MCF 10A (cell line): ENCODE measurements at regions not wholly inside any gene's neighbourhood (a gene's known extent, or its start where the extent isn't known, plus 50 kb on each side); places are given as distances from the start of the nearest gene placed in this dataset.

Source experiments
- BruUV-seq: library from RNA; stranded (reverse); fragments of 400-500 nt; replicated peaks from 2 replicates; lab custom pipeline; 2021; lab: Mats Ljungman, UMichigan
- CTCF ChIA-PET: fragments of 300-600 bp; sonication (Branson Sonifier 250); formaldehyde crosslinking; extraction: SDS; loops from one replicate; lab custom pipeline; 2021; ENCODE audit warnings: antibody characterized with exemption, inconsistent platforms; lab: Yijun Ruan, JAX
- POLR2A ChIA-PET: fragments of 300-600, 350-650 bp; sonication (Branson Sonifier 250); formaldehyde crosslinking; extraction: SDS; loops from one replicate; lab custom pipeline; 2020; ENCODE audit warnings: antibody characterized with exemption, inconsistent platforms; lab: Yijun Ruan, JAX
- DNase-seq: peaks from one replicate; pipeline ENCODE4 v3.0.0-alpha.2; 2018; ENCODE audit not compliant: unreplicated experiment
- H3K27ac Mint-ChIP-seq: one replicate; pipeline ENCODE4 v1.8.0; 2022; ENCODE audit warnings: mild to moderate bottlenecking, low read depth, mixed read lengths; ENCODE audit not compliant: unreplicated experiment
- H3K27me3 Mint-ChIP-seq: one replicate; pipeline ENCODE4 v1.8.0; 2022; ENCODE audit warnings: mixed read lengths; ENCODE audit not compliant: insufficient read depth, unreplicated experiment
- H3K36me3 Mint-ChIP-seq: one replicate; pipeline ENCODE4 v1.8.0; 2022; ENCODE audit warnings: mild to moderate bottlenecking, moderate library complexity, mixed read lengths; ENCODE audit not compliant: insufficient read depth, unreplicated experiment
- H3K4me1 Mint-ChIP-seq: one replicate; pipeline ENCODE4 v1.8.0; 2022; ENCODE audit warnings: mixed read lengths; ENCODE audit not compliant: insufficient read depth, unreplicated experiment
- H3K4me3 Mint-ChIP-seq: one replicate; pipeline ENCODE4 v1.8.0; 2022; ENCODE audit warnings: mild to moderate bottlenecking, moderate library complexity, mixed read lengths; ENCODE audit not compliant: unreplicated experiment
- H3K9me3 Mint-ChIP-seq: one replicate; pipeline ENCODE4 v1.8.0; 2022; ENCODE audit warnings: mixed read lengths; ENCODE audit not compliant: unreplicated experiment
- intact Hi-C: fragments of 100-400 bp; cut with micrococcal nuclease; formaldehyde crosslinking; loops from 2 replicates; pipeline ENCODE4 v1.14.1; 2022
- TF ChIP-seq, protein P1 (sequence below): fragments of 200-600 bp; IDR thresholded peaks from one replicate; pipeline ENCODE4 v1.8.0; 2022; ENCODE audit warnings: antibody characterized with exemption, mild to moderate bottlenecking; ENCODE audit not compliant: unreplicated experiment

DNA sequence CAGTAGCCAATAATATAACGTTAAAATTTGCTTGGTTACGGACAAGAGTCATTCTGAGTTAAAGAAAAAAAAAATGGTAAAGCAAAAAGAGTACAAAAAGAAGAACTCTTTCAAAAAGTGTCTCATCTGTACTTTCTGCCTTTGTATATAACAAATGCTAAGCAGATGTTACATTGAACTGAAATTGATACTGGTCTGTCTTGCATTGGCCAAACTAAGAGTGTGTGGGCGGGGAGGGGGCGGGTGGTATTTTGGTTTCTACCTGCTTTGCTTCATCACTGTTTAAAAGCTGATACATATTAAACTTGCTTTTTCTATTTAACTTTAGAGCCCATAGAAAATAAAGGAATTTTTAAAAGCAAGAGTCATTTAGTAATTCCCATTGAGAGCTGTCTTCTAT is 215.0 kb upstream of the THBS1 start:
- Mint-ChIP-seq H3K27ac (no peak overlapping the region), H3K27me3 (no peaks in the 10 kb centered on the region), H3K9me3 (no peaks in the 10 kb centered on the region), H3K36me3 (no peaks in the 10 kb centered on the region), H3K4me1 (peaks cover 8% of the 10 kb centered on the region), H3K4me3 (no peak overlapping the region)
- intact Hi-C loops = no loop called here
- no TSS peak for BruUV-seq
- ChIA-PET CTCF (no interaction called here), POLR2A (interaction anchor here (0.6 kb wide), 1 partner anchor 453 kb away, joined by 3 read pairs; no protein-coding TSS in a partner anchor)
- no peak for DNase-seq
- TF ChIP-seq, protein P1, sequence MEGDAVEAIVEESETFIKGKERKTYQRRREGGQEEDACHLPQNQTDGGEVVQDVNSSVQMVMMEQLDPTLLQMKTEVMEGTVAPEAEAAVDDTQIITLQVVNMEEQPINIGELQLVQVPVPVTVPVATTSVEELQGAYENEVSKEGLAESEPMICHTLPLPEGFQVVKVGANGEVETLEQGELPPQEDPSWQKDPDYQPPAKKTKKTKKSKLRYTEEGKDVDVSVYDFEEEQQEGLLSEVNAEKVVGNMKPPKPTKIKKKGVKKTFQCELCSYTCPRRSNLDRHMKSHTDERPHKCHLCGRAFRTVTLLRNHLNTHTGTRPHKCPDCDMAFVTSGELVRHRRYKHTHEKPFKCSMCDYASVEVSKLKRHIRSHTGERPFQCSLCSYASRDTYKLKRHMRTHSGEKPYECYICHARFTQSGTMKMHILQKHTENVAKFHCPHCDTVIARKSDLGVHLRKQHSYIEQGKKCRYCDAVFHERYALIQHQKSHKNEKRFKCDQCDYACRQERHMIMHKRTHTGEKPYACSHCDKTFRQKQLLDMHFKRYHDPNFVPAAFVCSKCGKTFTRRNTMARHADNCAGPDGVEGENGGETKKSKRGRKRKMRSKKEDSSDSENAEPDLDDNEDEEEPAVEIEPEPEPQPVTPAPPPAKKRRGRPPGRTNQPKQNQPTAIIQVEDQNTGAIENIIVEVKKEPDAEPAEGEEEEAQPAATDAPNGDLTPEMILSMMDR = no peak

DNA sequence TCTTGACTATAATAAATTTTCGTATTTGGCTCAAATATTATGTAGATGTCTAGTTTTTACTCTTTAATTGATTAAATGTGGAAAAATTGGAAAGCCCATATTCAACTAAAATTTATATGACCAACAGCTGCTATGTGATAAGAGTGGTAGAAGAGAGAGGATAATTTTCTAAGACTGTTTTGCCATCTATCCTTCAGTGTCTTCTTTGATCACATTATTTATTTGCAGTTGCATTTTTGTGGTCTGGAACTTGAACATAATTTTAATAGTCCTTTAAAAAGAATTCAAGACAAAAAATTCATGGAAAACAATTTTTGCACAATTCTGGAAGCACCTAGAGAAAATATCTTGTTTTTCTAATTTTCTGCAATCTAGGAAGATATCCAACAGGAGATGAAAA is 213.3 kb upstream of the THBS1 start:
- Mint-ChIP-seq H3K36me3 (no peaks in the 10 kb centered on the region), H3K9me3 (peaks cover 12% of the 10 kb centered on the region)
- no TSS peak for BruUV-seq

DNA sequence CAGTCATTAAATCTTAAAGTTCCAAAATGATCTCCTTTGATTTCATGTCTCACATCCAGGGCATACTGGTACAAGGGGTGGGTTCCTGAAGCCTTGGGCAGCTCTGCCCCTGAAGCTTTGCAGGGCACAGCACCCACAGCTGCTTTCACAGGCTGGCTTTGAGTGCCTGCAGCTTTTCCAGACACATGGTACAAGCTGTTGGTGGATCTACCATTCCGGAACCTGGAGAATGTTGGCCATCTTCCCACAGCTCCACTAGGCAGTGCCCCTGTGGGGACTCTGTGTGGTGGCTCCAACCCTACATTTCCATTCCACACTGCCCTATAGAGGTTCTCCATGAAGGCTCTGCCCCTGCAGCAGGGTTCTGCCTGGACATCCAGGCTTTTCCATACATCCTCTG is 211.1 kb upstream of the THBS1 start:
- Mint-ChIP-seq H3K27me3 (no peaks in the 10 kb centered on the region), H3K27ac (no peak overlapping the region), H3K36me3 (no peaks in the 10 kb centered on the region), H3K4me3 (no peak overlapping the region), H3K4me1 (no peaks in the 10 kb centered on the region), H3K9me3 (peaks cover 12% of the 10 kb centered on the region)
- ChIA-PET POLR2A (no interaction called here), CTCF (no interaction called here)
- intact Hi-C loops = no loop called here
- no peak for DNase-seq
- no TSS peak for BruUV-seq
- TF ChIP-seq, protein P1 = no peak

More for the DNA sequence above, 213.3 kb upstream of the THBS1 start:
- no peaks in the 10 kb centered on the region for H3K27me3 Mint-ChIP-seq
- peaks cover 8% of the 10 kb centered on the region for H3K4me1 Mint-ChIP-seq
- no peak overlapping the region for H3K27ac Mint-ChIP-seq
- no peak for DNase-seq
- ChIA-PET CTCF (no interaction called here), POLR2A (no interaction called here)
- TF ChIP-seq, protein P1 = no peak
- no peak overlapping the region for H3K4me3 Mint-ChIP-seq
- intact Hi-C loops = no loop called here

DNA sequence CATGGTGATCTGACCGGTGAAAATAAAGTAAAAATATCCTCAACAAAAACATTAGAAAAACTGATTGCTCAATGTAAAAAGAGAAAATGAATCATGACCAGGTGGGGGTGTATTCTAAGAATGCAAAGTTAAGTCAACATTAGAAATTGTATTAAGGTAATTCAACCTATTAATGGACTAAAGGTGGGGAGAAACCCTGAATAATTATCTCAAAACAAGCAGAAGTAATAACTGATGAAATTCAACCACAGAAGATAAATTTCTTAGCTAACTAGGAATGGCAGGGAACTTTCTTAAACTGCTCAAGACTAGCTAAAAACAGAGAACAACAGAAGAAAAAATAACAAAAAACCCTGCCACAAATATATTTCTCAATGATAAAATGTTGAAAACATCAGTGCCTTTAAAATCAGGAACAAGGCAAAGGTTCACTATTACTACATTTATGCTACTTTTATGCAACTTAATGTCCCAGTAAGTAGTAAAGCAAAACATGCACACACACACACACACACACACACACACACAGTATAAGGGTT is 204.4 kb upstream of the THBS1 start:
- H3K4me3 Mint-ChIP-seq = no peak overlapping the region
- TF ChIP-seq, protein P1 = no peak
- POLR2A ChIA-PET = interaction anchor here (0.7 to 2.3 kb wide), 5 partner anchors 12 to 204 kb away, joined by 3 to 14 read pairs (median 4); no protein-coding TSS in a partner anchor
- H3K9me3 Mint-ChIP-seq = peaks cover 9% of the 10 kb centered on the region
- CTCF ChIA-PET = interaction anchor here (0.7 to 1.7 kb wide), 2 partner anchors 14 to 281 kb away, joined by 3 read pairs; no protein-coding TSS in a partner anchor
- intact Hi-C loops = no loop called here
- DNase-seq = peak; percentile 29
- peaks cover 16% of the 10 kb centered on the region for H3K4me1 Mint-ChIP-seq
- no peak overlapping the region for H3K27ac Mint-ChIP-seq
- no peaks in the 10 kb centered on the region for H3K27me3 Mint-ChIP-seq
- BruUV-seq = no TSS peak
- no peaks in the 10 kb centered on the region for H3K36me3 Mint-ChIP-seq
